Posterior vena cava (tissue), 2 donors: ENCODE measurements at regions not wholly inside any gene's neighbourhood (a gene's known extent, or its start where the extent isn't known, plus 50 kb on each side); places are given as distances from the start of the nearest gene placed in this dataset.
"Not testable (repeated sequence)": the region's sequence is repeated elsewhere in the genome, so short reads cannot be mapped to it uniquely, and the experiment has no call there.

Experiments
- DNase-seq: peaks from one replicate; pipeline ENCODE4 v3.0.0-alpha.2; 2020; ENCODE audit warnings: low spot score
- intact Hi-C, 2 donors: fragments of 100-400 bp; cut with DNase I; formaldehyde crosslinking; loops; one replicate each; pipeline versions ENCODE4 v1.14.1 to v1.14.2; 2022 to 2023
- donor health status: DM: yes; HTN: yes; CAD: no.
- donor health status: DM: yes; HTN: yes; CAD: no.

DNA sequence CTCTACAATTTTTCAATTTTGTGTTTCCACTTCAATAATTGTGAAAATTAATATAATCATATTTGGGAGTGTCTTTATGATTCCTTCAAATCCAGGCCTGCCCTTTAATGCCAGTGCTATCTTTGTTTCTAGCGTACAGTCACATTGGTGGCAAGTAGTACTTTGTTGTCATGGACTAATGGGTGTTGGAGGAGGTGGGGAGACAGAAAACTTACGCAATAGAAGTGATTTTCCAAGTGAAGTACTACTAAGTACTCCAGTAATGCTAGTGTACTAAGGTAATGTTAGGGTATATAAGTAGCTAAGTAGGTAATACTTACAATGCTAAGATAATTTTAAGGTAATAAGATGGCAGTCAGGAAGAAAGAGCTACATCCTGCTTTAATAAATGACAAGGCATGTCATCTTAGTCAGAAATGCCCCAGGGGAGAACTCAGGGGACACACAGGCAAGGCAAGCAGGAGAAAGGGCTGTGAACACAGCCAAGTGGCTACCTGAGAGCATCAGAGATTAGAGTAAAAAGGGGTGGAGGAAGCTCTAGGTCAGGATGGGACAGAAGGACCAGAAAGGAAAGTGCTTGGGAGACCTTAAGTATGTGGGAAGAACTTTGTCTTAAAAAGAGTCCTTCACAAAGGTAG lies 217.2 kb upstream of the PRDM1 start:
- intact Hi-C loops, result no loop called here
- DNase-seq, result no peak

GRCh38 chr6:105867821-105868220 lies 218.3 kb upstream of the PRDM1 start:
- intact Hi-C loops, result no loop called here
- no peak for DNase-seq

GRCh38 chr6:105867277-105867676 lies 218.9 kb upstream of the PRDM1 start:
- DNase-seq, result no peak
- intact Hi-C loops, result no loop called here

- DNase-seq, result no peak
- intact Hi-C loops, result no loop called here
These were observed 223.1 kb upstream of the PRDM1 start for GRCh38 chr6:105862936-105863607.

GRCh38 chr6:105860927-105861326 lies 225.2 kb upstream of the PRDM1 start:
- intact Hi-C loops, DNase-seq: not testable (repeated sequence)

GRCh38 chr6:105859457-105859856 lies 226.7 kb upstream of the PRDM1 start:
- intact Hi-C loops, result no loop called here
- DNase-seq, result no peak

DNA sequence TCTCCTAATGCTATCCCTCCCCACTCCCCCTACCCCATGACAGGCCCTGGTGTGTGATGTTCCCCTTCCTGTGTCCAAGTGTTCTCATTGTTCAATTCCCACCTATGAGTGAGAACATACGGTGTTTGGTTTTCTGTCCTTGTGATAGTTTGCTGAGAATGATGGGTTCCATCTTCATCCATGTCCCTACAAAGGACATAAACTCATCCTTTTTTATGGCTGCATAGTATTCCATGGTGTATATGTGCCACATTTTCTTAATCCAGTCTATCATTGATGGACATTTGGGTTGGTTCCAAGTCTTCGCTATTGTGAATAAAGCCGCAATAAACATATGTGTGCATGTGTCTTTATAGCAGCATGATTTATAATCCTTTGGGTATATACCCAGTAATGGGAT lies 227.5 kb upstream of the PRDM1 start:
- intact Hi-C loops, DNase-seq: not testable (repeated sequence)

DNA sequence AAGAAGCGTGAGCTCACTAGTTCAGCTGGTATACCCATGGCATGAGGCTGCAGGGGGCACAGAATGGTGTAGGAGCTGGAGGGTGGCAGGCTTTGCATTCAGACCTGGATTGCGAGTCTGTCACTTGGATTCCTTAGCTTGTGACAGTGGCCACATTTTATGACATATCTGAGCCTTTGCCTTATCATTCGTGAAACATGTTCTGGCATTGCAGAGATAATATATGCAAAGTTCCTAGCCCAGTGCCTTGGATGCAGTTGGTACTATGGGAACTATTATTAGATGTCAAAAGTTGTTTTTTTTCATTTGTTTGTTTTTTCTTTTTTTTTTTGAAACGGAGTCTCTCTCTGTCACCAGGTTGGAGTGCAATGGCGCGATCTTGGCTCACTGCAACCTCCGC lies 230.7 kb upstream of the PRDM1 start:
- intact Hi-C loops, result no loop called here
- no peak for DNase-seq

DNA sequence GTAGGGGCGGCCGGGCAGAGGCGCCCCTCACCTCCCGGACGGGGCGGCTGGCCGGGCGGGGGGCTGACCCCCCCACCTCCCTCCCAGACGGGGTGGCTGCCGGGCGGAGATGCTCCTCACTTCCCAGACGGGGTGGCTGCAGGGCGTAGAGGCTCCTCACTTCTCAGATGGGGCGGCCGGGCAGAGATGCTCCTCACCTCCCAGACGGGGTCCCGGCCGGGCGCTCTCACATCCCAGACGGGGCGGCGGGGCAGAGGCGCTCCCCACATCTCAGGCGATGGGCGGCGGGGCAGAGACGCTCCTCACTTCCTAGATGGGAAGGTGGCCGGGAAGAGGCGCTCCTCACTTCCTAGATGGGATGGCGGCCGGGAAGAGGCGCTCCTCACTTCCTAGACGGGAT lies 232.2 kb upstream of the PRDM1 start:
- DNase-seq, intact Hi-C loops: not testable (repeated sequence)

DNA sequence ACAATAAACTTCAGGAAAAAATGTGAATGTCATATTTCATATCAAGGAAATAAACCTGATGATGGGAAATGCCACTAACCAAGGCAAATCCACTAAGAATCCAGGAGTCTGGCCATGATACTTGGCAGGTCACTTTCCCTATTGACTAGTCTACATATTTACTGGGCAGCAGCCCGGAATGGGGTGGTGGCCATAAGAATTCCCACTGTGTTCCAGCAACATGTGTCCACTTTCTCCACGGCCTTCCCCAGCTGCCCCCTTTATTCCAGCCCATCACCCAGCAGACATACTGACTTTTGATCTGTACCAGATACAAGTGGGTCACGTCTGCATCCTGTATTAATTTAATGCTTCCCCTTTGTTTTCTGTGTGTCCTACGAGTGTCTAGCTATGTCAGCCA lies 234.5 kb upstream of the PRDM1 start:
- no peak for DNase-seq
- intact Hi-C loops, result no loop called here

GRCh38 chr6:105851113-105851580 lies 235.0 kb upstream of the PRDM1 start:
- intact Hi-C loops, result no loop called here
- no peak for DNase-seq

DNA sequence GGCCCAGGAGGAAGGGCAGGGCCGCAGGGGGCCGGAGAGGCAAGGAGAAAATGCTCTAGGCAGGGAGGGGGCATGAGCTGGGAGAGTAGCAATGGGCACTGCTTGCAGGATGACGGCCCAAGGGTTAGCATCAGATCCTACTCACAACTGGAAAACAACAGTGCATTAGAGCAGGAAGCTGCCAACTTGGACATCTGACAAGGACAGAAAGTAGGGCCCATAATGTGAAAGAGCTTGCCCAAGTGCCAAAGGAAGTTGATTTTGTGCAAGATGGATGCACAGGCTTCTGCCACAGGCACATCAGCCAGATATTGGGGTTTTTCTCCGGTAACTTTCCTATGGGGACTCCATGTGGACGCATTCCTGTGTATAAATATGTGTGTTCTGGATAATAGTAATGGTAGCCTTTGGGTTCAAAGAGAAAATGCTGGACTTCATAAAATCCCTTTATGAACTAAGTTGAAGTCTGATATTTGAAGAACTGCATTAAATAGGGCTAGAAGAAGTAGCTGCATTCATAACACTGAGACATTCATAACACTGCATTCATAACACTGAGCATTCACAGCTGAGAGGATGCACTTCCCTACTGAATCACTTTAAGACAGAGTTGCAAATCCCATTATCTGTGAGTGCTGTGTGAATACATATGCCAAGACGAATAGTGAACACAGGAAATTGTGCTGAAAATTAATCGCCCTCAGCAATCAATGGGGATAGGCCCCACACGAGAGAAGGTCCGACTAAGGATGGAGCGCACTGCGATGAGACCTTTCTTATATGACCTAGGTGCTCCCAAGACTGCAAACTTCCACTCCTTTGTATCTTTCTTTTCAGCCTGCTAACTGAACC lies 235.6 kb upstream of the PRDM1 start:
- intact Hi-C loops, result no loop called here
- DNase-seq, result no peak

DNA sequence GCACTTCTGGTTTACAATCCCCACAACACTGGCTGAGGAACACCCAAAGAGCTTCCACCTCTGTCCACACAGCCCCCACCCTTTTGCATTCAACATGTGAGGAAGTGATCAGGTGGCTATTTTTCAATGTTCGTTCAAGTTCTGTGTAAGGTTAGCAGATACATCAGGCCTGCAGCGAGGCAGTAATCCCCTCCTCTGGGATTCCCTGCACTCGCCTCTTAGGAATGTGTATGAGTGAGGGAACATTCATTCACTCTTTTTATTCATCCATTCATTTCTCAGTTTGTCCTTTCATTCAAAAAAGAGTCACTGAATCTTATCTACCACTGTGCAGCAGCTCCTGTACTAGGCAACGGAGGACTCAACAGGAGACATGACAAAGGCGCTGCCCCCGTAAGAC lies 236.4 kb upstream of the PRDM1 start:
- intact Hi-C loops, result no loop called here
- DNase-seq, result no peak

DNA sequence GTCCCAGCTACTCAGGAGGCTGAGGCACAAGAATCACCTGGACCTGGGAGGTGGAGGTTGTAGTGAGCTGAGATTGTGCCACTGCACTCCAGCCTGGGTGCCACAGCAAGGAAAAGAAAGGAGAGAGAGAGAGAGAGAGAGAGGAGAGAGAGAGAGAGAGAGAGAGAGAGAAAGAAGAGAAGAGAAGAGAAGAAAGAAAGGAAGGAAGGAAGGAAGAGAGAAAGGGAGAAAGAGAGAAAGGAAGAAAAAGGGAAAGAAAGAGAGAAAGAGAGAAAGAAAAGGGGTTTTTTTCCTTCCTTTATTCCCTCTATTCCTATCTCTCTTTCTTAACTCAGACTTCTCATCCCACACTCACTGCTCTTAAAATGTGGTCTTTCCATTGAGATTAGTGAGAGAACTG lies 238.7 kb upstream of the PRDM1 start:
- intact Hi-C loops, result no loop called here
- no peak for DNase-seq

DNA sequence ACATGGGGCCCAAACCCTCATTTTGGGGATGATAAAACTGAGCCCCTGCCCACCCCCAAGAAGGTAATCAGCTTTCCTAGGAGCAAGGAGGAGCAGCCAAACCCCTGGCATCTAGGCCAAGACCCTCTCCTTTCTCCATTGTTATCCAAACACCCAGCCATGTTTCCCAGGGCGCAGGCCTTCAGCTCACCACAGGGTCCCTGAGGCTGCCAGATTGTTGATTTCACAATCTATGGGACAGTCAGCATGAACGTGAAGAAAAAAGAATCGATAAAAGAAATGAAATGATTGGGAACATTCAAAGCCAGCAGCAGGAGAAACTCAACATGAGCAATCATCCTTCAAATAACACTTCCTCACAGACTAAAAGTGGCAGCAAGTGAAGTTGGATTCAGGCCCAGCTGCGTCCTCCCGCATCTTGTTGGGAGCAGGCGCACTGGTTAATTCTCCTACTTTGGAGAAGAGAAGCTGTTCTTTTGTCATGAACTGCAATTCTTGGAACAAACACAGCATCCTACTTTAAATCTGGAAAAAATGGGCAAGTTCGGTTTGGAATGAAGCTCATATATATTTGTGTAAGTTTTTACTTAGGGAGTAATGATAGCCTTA lies 241.8 kb upstream of the PRDM1 start:
- intact Hi-C loops, result no loop called here
- DNase-seq, result no peak

GRCh38 chr6:105839266-105839665 lies 246.9 kb upstream of the PRDM1 start:
- no peak for DNase-seq

GRCh38 chr6:105838171-105838570 lies 248.0 kb upstream of the PRDM1 start:
- intact Hi-C loops, result no loop called here

More at GRCh38 chr6:105839266-105839665, 246.9 kb upstream of the PRDM1 start:
- intact Hi-C loops, result no loop called here

GRCh38 chr6:105836889-105837288 lies 249.2 kb upstream of the PRDM1 start:
- intact Hi-C loops, result no loop called here
- no peak for DNase-seq

More at GRCh38 chr6:105838171-105838570, 248.0 kb upstream of the PRDM1 start:
- no peak for DNase-seq

DNA sequence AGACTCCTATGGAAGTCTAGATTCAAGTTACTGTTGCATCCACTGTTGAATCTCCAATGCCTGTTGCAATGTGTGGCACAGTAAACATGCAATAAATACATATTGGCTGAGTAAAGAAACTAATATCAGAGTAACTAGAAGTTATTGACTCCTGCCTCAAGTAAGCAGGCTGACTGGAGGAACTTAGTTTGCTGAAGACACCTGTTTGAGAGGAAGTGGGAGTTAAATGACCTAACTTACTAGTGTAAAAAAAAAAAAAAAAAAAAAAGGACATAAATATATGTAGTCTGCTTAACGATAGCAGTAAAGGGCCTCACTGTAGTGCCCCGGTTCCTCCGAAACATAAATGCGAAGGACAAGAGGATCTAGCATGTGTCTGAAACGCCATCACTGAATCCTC lies 249.8 kb upstream of the PRDM1 start:
- no peak for DNase-seq
- intact Hi-C loops, result no loop called here

GRCh38 chr6:105835373-105835772 lies 250.8 kb upstream of the PRDM1 start:
- intact Hi-C loops, result no loop called here
- DNase-seq, result no peak
